IMR-90 (cell line): ENCODE measurements at regions not wholly inside any gene's neighbourhood (a gene's known extent, or its start where the extent isn't known, plus 50 kb on each side); places are given as distances from the start of the nearest gene placed in this dataset.

Source experiments
- BHLHE40 ChIP-seq: fragments of 150-350 bp; IDR thresholded peaks from 2 replicates; pipeline ENCODE4 v1.6.1; 2016; ENCODE audit warnings: mild to moderate bottlenecking, low read depth, low read length
- CEBPB ChIP-seq: IDR thresholded peaks from 2 replicates; pipeline ENCODE4 v1.6.1; 2012; ENCODE audit warnings: low read depth, low read length, improper control_type of control experiment
- CHD1 ChIP-seq: IDR thresholded peaks from 2 replicates; pipeline ENCODE4 v1.6.1; 2012; ENCODE audit warnings: low read depth, low read length, improper control_type of control experiment
- FOS ChIP-seq: fragments of 150-350 bp; IDR thresholded peaks from 2 replicates; pipeline ENCODE4 v1.6.1; 2016; ENCODE audit warnings: low read depth, low read length
- MAZ ChIP-seq: IDR thresholded peaks from 2 replicates; pipeline ENCODE4 v1.6.1; 2012; ENCODE audit warnings: low read depth, mild to moderate bottlenecking, low read length, improper control_type of control experiment, moderate library complexity, borderline replicate concordance
- MXI1 ChIP-seq: IDR thresholded peaks from 2 replicates; pipeline ENCODE4 v1.6.1; 2012; ENCODE audit warnings: low read depth, mild to moderate bottlenecking, low read length, moderate library complexity, borderline replicate concordance
- NFE2L2 ChIP-seq: fragments of 150-350 bp; IDR thresholded peaks from 2 replicates; pipeline ENCODE4 v1.6.1; 2016; ENCODE audit warnings: low read depth, mild to moderate bottlenecking, low read length
- POLR2A ChIP-seq: IDR thresholded peaks from 2 replicates; pipeline ENCODE4 v1.6.1; 2012; ENCODE audit warnings: mild to moderate bottlenecking, low read depth, low read length
- RAD21 ChIP-seq: IDR thresholded peaks from 2 replicates; pipeline ENCODE4 v1.6.1; 2012; ENCODE audit warnings: low read length, improper control_type of control experiment
- RCOR1 ChIP-seq: IDR thresholded peaks from 2 replicates; pipeline ENCODE4 v1.6.1; 2012; ENCODE audit warnings: mild to moderate bottlenecking, low read length, improper control_type of control experiment; ENCODE audit not compliant: insufficient replicate concordance
- RFX5 ChIP-seq: IDR thresholded peaks from 2 replicates; pipeline ENCODE4 v1.8.0; 2012; ENCODE audit warnings: low read depth, mild to moderate bottlenecking, low read length, moderate library complexity
- SMC3 ChIP-seq: fragments of 150-350 bp; IDR thresholded peaks from 2 replicates; pipeline ENCODE4 v1.6.1; 2016; ENCODE audit warnings: low read depth, mild to moderate bottlenecking, antibody characterized with exemption, low read length, moderate library complexity
- TF ChIP-seq, protein P1 (sequence below): conservative IDR thresholded peaks from 2 replicates; pipeline ENCODE4 v1.5.1; 2012; ENCODE audit warnings: mild to moderate bottlenecking, low read depth, low read length, improper control_type of control experiment
- TF ChIP-seq, protein P2 (sequence below): fragments of 150-350 bp; IDR thresholded peaks from 2 replicates; pipeline ENCODE4 v1.6.1; 2017; ENCODE audit warnings: mild to moderate bottlenecking, antibody characterized with exemption, low read length, low read depth

DNA sequence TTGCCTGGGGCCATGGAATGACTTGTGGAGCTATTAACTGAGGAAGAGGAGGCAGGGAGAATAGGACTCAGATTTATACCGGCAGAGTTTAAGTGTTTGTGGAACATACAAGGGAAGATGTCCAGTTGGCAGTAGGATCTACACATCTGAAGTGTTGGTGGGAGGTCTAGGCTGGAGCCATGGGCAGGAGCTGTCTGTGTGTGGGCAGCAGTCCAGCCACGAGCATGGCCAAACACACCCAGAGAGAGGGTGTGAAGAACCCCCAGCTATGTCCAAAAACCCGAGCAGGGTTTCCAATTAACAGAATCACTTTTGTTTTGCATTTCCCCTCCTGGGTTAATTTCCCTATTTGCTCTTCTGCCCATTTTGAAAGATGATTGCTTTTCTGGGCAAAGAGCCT lies 393.7 kb downstream of the CDK5RAP2 start:
- TF ChIP-seq CEBPB: no peak
- TF ChIP-seq, protein P1, sequence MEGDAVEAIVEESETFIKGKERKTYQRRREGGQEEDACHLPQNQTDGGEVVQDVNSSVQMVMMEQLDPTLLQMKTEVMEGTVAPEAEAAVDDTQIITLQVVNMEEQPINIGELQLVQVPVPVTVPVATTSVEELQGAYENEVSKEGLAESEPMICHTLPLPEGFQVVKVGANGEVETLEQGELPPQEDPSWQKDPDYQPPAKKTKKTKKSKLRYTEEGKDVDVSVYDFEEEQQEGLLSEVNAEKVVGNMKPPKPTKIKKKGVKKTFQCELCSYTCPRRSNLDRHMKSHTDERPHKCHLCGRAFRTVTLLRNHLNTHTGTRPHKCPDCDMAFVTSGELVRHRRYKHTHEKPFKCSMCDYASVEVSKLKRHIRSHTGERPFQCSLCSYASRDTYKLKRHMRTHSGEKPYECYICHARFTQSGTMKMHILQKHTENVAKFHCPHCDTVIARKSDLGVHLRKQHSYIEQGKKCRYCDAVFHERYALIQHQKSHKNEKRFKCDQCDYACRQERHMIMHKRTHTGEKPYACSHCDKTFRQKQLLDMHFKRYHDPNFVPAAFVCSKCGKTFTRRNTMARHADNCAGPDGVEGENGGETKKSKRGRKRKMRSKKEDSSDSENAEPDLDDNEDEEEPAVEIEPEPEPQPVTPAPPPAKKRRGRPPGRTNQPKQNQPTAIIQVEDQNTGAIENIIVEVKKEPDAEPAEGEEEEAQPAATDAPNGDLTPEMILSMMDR: no peak
- no peak for TF ChIP-seq MXI1
- no peak for TF ChIP-seq POLR2A
- no peak for TF ChIP-seq MAZ
- TF ChIP-seq, protein P2, sequence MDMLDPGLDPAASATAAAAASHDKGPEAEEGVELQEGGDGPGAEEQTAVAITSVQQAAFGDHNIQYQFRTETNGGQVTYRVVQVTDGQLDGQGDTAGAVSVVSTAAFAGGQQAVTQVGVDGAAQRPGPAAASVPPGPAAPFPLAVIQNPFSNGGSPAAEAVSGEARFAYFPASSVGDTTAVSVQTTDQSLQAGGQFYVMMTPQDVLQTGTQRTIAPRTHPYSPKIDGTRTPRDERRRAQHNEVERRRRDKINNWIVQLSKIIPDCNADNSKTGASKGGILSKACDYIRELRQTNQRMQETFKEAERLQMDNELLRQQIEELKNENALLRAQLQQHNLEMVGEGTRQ: no peak
- TF ChIP-seq NFE2L2: no peak
- no peak for TF ChIP-seq RFX5
- no peak for TF ChIP-seq RAD21
- no peak for TF ChIP-seq RCOR1
- no peak for TF ChIP-seq SMC3
- no peak for TF ChIP-seq BHLHE40
- TF ChIP-seq FOS: no peak
- TF ChIP-seq CHD1: no peak
